ENCODE measurements at regions not wholly inside any gene's neighbourhood (a gene's known extent, or its start where the extent isn't known, plus 50 kb on each side); places are given as distances from the start of the nearest gene placed in this dataset.

DNA sequence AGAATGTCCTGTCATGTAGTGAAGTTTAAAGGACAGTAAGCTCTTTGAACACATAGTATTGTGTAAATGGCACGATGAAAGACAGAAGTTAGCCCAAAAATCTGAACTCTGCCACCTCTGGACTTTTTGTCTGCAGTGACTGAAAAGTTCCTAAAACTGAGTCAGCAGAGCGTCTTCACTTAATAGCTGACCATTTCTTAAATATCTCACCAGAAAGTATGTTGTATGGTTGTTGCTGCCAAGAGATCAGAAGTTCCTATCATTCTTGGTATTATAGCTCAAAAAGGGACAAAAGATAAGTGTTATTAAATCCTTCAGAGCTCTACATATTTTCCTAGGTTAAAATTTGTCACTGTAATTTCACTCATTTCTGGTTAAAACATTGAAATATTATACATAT lies 1003.0 kb downstream of the TTLL7 start:
- DNase-seq (ENCODE audit: low spot score), result no peak
- TF ChIP-seq, protein P1, sequence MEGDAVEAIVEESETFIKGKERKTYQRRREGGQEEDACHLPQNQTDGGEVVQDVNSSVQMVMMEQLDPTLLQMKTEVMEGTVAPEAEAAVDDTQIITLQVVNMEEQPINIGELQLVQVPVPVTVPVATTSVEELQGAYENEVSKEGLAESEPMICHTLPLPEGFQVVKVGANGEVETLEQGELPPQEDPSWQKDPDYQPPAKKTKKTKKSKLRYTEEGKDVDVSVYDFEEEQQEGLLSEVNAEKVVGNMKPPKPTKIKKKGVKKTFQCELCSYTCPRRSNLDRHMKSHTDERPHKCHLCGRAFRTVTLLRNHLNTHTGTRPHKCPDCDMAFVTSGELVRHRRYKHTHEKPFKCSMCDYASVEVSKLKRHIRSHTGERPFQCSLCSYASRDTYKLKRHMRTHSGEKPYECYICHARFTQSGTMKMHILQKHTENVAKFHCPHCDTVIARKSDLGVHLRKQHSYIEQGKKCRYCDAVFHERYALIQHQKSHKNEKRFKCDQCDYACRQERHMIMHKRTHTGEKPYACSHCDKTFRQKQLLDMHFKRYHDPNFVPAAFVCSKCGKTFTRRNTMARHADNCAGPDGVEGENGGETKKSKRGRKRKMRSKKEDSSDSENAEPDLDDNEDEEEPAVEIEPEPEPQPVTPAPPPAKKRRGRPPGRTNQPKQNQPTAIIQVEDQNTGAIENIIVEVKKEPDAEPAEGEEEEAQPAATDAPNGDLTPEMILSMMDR (conservative IDR thresholded peaks at IDR 0.05; ENCODE audit: low read depth), result no peak
- CTCF ChIA-PET, result no interaction called here
- no peak overlapping the region for H3K27ac ChIP-seq
- POLR2A ChIA-PET (ENCODE audit: low non-redundant PET), result no interaction called here

DNA sequence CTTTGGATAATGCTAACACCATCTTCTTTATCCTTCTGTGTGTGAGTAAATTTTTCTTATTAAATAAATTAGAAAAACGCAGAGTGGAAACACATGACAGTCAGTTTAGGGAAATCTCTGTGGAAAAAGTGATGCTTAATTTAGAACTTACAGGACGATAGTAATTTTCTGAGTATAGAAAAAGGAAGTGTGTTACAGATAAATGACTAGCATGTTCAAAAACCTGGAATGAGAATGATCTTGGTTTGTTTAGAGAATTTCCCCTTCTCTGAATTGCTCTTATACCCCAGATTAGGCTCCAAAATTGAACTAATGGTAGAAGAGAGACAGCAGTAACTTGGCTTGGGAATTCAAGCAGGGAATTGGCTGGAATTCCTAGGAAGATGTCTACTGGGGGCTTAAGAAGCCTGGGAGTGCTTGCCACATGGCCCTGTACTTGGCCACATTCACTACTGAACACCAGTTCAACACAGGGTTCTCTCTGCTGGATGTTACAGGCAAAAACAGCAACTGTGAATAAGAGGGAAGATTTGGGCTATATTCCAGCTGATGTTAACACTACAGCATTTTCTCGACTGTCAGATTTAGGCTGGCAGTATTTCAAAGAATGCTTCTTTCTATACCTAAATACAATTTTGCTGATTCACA lies 1004.2 kb downstream of the TTLL7 start:
- no peak overlapping the region for H3K27ac ChIP-seq
- no peak for DNase-seq (ENCODE audit: low spot score)
- POLR2A ChIA-PET (ENCODE audit: low non-redundant PET), result no interaction called here
- TF ChIP-seq, protein P1 (conservative IDR thresholded peaks at IDR 0.05; ENCODE audit: low read depth), result no peak
- CTCF ChIA-PET, result no interaction called here

DNA sequence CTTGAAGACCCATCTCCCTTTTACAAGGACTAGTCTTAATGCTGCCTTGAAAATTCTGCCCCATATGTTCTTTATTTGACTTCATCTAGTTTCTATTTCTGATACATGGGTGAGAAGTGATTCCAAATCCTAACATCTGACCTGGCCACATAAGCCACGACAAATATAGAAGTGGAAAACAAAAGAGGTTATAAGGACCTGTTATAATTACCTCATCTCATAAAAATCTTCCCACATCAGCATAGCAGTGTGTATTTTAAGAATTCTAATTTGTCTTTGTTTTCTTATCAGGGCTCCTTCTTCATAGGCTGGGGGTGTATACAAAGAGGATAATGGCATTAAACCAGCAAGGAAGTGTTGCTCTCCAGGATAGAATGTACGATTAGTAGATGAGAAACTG lies 1007.4 kb downstream of the TTLL7 start:
- H3K27ac ChIP-seq, result no peak overlapping the region
- TF ChIP-seq, protein P1 (conservative IDR thresholded peaks at IDR 0.05; ENCODE audit: low read depth), result no peak
- DNase-seq (ENCODE audit: low spot score), result no peak
- ChIA-PET CTCF (no interaction called here), POLR2A (ENCODE audit: low non-redundant PET) (no interaction called here)

DNA sequence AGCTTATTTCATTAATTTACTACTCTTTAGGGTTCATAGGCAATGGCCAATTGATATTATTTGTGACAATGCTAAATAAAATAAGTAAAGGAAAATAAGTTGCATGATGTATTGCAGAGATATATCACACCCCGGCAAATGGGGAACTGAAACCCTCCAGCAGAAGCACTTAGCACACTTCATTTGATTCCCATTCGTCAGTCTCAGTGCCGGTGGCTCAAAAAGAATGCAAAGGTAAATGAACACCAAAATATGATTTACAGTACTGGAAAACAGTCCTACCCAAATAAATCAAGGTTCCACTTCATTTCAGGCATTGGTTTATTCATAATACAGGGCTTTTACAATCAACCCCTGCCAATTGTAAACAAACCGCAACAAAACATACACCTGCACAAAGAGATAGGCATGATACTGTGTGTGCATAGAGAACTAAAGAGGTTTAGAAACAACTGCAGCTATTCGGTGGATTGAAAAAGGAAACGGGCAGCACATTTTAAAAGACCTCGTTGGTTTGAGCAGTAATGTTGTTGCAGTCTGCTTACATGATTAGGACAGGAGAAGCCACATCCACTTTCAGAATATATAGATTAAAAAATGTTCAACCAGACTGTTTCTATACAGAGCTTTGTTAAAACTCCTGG lies 1019.2 kb downstream of the TTLL7 start:
- TF ChIP-seq, protein P1 (conservative IDR thresholded peaks at IDR 0.05; ENCODE audit: low read depth), result no peak
- H3K27ac ChIP-seq, result no peak overlapping the region
- DNase-seq (ENCODE audit: low spot score), result no peak
- ChIA-PET POLR2A (ENCODE audit: low non-redundant PET) (no interaction called here), CTCF (interaction anchor here (0.7 kb wide), 1 partner anchor 48 kb away, joined by 3 read pairs; no protein-coding TSS in a partner anchor)

DNA sequence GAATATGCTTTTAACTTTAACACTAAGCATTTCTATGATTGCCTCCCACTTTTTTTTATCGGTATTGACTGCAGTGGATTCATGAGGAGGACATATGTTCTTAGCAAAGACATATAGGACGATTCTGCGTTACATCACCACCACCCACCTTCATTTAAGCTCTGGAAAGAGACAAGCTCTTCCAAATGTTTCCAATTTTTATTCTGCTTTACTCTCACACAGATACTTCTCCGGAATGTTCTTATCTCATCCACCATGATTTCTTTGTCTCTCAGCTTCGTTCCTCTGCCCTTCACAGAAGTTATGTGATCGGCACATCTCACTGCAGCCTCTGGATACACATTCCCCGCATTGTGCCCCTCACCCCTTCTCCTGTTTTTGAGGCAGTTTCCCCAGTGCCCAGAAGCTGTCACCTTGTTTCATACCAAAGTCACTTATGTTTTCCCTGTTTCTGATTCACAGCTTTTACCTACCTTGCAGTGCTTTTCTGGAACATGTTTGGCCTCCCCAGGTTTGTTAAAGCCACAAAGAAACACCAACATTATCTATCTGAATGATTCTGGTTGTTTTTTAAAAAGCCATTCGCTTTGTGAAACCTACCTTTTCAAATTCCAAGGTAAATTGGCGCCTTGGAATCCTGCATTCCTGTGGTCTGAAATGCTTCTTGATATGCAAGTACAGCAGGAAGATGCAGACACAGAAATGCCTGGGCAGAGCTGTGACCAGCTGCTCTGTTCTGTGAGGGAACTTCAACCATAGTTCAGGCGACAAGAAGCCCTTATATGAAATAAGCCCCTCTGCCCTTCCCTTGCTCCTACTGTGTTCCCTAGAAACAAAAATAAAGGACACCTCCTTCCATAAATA lies 1020.2 kb downstream of the TTLL7 start:
- CTCF ChIA-PET, result no interaction called here
- H3K27ac ChIP-seq, result no peak overlapping the region
- TF ChIP-seq, protein P1 (conservative IDR thresholded peaks at IDR 0.05; ENCODE audit: low read depth), result no peak
- POLR2A ChIA-PET (ENCODE audit: low non-redundant PET), result no interaction called here
- DNase-seq (ENCODE audit: low spot score), result no peak

DNA sequence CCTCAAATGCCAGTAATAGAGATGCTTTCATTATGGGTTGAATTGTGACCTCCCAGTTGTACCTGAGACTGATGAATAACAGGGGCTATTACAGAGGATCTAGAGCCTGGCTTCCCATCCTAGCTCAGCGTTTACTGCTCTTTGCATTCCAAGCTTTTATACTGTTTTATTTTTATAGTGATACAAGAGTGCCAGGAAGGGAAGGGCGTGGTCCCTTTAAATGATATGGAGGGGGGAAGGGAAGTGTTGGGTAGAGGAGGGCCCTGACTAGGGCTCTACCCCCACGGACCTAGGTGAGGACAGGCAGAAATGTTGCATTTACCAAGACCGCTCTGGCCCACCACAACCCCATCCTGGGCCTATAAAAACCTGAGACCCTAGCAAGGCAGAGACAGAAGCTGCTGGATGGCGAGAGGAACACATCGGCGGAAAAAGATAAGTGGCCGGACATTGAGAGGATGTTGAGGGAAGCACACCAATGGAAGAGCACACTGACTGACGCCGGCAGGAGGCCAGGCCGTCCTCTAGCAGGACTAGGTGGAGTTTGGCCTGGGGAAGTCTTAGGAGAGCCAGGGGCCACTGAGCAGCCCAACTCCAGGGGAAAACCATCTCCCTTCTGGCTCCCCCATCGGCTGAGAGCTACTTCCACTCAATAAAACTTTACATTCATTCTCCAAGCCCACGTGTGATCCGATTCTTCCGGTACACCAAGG lies 1025.9 kb downstream of the TTLL7 start:
- POLR2A ChIA-PET (ENCODE audit: low non-redundant PET), result no interaction called here
- no peak overlapping the region for H3K27ac ChIP-seq
- TF ChIP-seq, protein P1 (conservative IDR thresholded peaks at IDR 0.05; ENCODE audit: low read depth), result no peak
- CTCF ChIA-PET, result no interaction called here
- DNase-seq (ENCODE audit: low spot score), result no peak
